Panc1 (cell line): ENCODE measurements at regions not wholly inside any gene's neighbourhood (a gene's known extent, or its start where the extent isn't known, plus 50 kb on each side); places are given as distances from the start of the nearest gene placed in this dataset.

Source experiments
- ATAC-seq: fragments of 200-7000 bp; cut with Tn5 transposase; 2 replicates; pipeline ENCODE4 v1.9.1; 2020; ENCODE audit warnings: mild to moderate bottlenecking, moderate library complexity
- BruUV-seq: library from RNA; stranded (reverse); fragments of 400-500 nt; replicated peaks from 2 replicates; lab custom pipeline; 2021; lab: Mats Ljungman, UMichigan
- CTCF ChIA-PET: fragments of 300-600 bp; sonication (Branson Sonifier 250); formaldehyde crosslinking; loops from one replicate; lab custom pipeline; 2022; ENCODE audit warnings: antibody characterized with exemption; lab: Charles Lee
- POLR2A ChIA-PET: fragments of 300-600 bp; sonication (Branson Sonifier 250); formaldehyde crosslinking; loops from one replicate; lab custom pipeline; 2022; ENCODE audit warnings: antibody characterized with exemption; lab: Charles Lee
- DNase-seq: peaks from one replicate; pipeline ENCODE4 v3.0.0-alpha.2; 2010; ENCODE audit warnings: low read depth, low spot score
- H3K27ac ChIP-seq: 2 replicates; pipeline ENCODE4 v1.5.1; 2011; ENCODE audit warnings: mild to moderate bottlenecking, low read length, inconsistent platforms
- H3K27me3 ChIP-seq: fragments of 200-500 bp; sonication (Bioruptor generic); 2 replicates; pipeline ENCODE4 v1.6.0; 2014; ENCODE audit warnings: low read length, inconsistent platforms; ENCODE audit not compliant: control insufficient read depth, insufficient read depth
- H3K36me3 ChIP-seq: fragments of 200-500 bp; sonication (Bioruptor generic); 2 replicates; pipeline ENCODE4 v1.5.1; 2014; ENCODE audit warnings: inconsistent platforms, mild to moderate bottlenecking, low read length, moderate library complexity; ENCODE audit not compliant: control insufficient read depth, insufficient read depth
- H3K4me1 ChIP-seq: 2 replicates; pipeline ENCODE4 v1.5.1; 2011; ENCODE audit warnings: inconsistent platforms, mild to moderate bottlenecking, low read length, moderate library complexity; ENCODE audit not compliant: control insufficient read depth, insufficient read depth
- H3K4me3 ChIP-seq, 2 experiments: 2 replicates each; pipeline ENCODE4 v1.5.1; 2011 to 2012; ENCODE audit warnings: low read depth in 2 of 2, low read length in 2 of 2, mild to moderate bottlenecking in 2 of 2, inconsistent platforms in 1 of 2, moderate library complexity in 1 of 2
- H3K9me3 ChIP-seq: fragments of 200-500 bp; sonication (Bioruptor generic); 2 replicates; pipeline ENCODE4 v1.5.1; 2014; ENCODE audit warnings: low read depth, mild to moderate bottlenecking, inconsistent platforms, low read length, moderate library complexity; ENCODE audit not compliant: control insufficient read depth, insufficient read depth
- CTCF ChIP-seq: fragments of 450-650 bp; IDR thresholded peaks from 2 replicates; pipeline ENCODE4 v1.5.1; 2017; ENCODE audit warnings: mild to moderate bottlenecking
- POLR2AphosphoS5 ChIP-seq: IDR thresholded peaks from 2 replicates; pipeline ENCODE4 v1.6.1; 2012; ENCODE audit warnings: mild to moderate bottlenecking, low read depth, low read length, moderate library complexity
- REST ChIP-seq, 2 experiments: IDR thresholded peaks; 2 replicates each; pipeline ENCODE4 v1.6.1; 2011 to 2012; ENCODE audit warnings: low read depth in 2 of 2, control low read depth in 1 of 2, low read length in 1 of 2, mild to moderate bottlenecking in 1 of 2, moderate library complexity in 1 of 2; ENCODE audit not compliant: insufficient read depth in 1 of 2
- SIN3A ChIP-seq: IDR thresholded peaks from 2 replicates; pipeline ENCODE4 v1.6.1; 2012; ENCODE audit warnings: low read depth, mild to moderate bottlenecking, low read length, moderate library complexity, borderline replicate concordance; ENCODE audit not compliant: insufficient read depth
- TCF7L2 ChIP-seq: IDR thresholded peaks from 2 replicates; pipeline ENCODE4 v1.6.1; 2011; ENCODE audit warnings: mild to moderate bottlenecking, low read depth, low read length, inconsistent platforms
- in situ Hi-C: cut with HindIII; loops from 2 replicates; pipeline ENCODE4 v1.10.0; 2016; ENCODE audit warnings: low sequenced_read_pairs, low pct_unique_long_range_greater_than_20kb
- intact Hi-C: fragments of 100-400 bp; cut with micrococcal nuclease; formaldehyde crosslinking; loops from one replicate; pipeline ENCODE4 v1.10.0; 2022; ENCODE audit not compliant: unreplicated experiment

GRCh38 chr10:2917926-2918325, 149.4 kb upstream of the PFKP start:
- H3K4me3 ChIP-seq = no peak overlapping the region
- ATAC-seq = no peak
- no peak overlapping the region for H3K27ac ChIP-seq
- BruUV-seq = no TSS peak
- no peaks in the 10 kb centered on the region for H3K36me3 ChIP-seq
- ChIA-PET CTCF (no interaction called here), POLR2A (no interaction called here)
- no peak for DNase-seq
- intact Hi-C loops = no loop called here
- in situ Hi-C loops = no loop called here
- H3K4me1 ChIP-seq = no peaks in the 10 kb centered on the region
- TF ChIP-seq SIN3A = no peak
- no peak for TF ChIP-seq TCF7L2
- TF ChIP-seq POLR2AphosphoS5 = no peak
- TF ChIP-seq CTCF = no peak
- TF ChIP-seq REST (IDR thresholded peaks at IDR 0.05; ENCODE audit: insufficient read depth in 1 of 2, low read depth in 2 of 2, low read length in 1 of 2) = no peak
- no peaks in the 10 kb centered on the region for H3K9me3 ChIP-seq
- H3K27me3 ChIP-seq = no peaks in the 10 kb centered on the region; the same call in 1 of the 2 replicates

GRCh38 chr10:2915412-2915811, 151.9 kb upstream of the PFKP start:
- no peaks in the 10 kb centered on the region for H3K4me1 ChIP-seq
- ATAC-seq (no peak), DNase-seq (no peak)
- intact Hi-C loops = no loop called here
- TF ChIP-seq TCF7L2 (no peak), REST (IDR thresholded peaks at IDR 0.05; ENCODE audit: insufficient read depth in 1 of 2, low read depth in 2 of 2, low read length in 1 of 2) (no peak), POLR2AphosphoS5 (no peak), CTCF (no peak)
- H3K9me3 ChIP-seq = no peaks in the 10 kb centered on the region
- H3K27ac ChIP-seq = no peak overlapping the region
- no TSS peak for BruUV-seq
- ChIA-PET CTCF (no interaction called here), POLR2A (no interaction called here)
- H3K27me3 ChIP-seq = no peaks in the 10 kb centered on the region; the same call in 1 of the 2 replicates
- H3K36me3 ChIP-seq = no peaks in the 10 kb centered on the region
- in situ Hi-C loops = no loop called here
- no peak overlapping the region for H3K4me3 ChIP-seq
